GM12872 (cell line): ENCODE measurements at regions not wholly inside any gene's neighbourhood (a gene's known extent, or its start where the extent isn't known, plus 50 kb on each side); places are given as distances from the start of the nearest gene placed in this dataset.

Experiments used
- TF ChIP-seq, protein P1 (sequence below): IDR thresholded peaks from 3 replicates; pipeline ENCODE4 v1.5.1; 2011; ENCODE audit warnings: low read depth, mild to moderate bottlenecking, low read length, moderate library complexity; ENCODE audit not compliant: insufficient read depth

DNA sequence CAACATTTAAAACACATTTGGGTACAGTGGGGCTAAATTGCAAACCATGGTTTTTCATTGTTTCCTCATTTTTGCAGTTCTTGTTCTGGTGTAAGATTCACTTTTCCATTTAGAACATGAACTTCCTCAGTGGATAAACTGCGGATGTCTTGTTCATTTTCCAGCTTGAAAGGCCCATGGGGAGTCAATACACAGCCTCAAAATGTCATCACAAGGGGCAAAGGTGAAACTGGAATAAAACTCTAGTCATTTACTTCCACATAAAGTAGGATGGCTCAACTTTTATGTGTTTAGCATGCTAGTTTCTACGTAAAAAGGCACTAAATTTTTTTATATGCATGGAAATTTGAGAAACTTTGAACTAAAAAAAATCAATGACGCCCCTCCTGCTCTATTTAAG lies 718.8 kb downstream of the TLR4 start:
- TF ChIP-seq, protein P1, sequence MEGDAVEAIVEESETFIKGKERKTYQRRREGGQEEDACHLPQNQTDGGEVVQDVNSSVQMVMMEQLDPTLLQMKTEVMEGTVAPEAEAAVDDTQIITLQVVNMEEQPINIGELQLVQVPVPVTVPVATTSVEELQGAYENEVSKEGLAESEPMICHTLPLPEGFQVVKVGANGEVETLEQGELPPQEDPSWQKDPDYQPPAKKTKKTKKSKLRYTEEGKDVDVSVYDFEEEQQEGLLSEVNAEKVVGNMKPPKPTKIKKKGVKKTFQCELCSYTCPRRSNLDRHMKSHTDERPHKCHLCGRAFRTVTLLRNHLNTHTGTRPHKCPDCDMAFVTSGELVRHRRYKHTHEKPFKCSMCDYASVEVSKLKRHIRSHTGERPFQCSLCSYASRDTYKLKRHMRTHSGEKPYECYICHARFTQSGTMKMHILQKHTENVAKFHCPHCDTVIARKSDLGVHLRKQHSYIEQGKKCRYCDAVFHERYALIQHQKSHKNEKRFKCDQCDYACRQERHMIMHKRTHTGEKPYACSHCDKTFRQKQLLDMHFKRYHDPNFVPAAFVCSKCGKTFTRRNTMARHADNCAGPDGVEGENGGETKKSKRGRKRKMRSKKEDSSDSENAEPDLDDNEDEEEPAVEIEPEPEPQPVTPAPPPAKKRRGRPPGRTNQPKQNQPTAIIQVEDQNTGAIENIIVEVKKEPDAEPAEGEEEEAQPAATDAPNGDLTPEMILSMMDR, result no peak

DNA sequence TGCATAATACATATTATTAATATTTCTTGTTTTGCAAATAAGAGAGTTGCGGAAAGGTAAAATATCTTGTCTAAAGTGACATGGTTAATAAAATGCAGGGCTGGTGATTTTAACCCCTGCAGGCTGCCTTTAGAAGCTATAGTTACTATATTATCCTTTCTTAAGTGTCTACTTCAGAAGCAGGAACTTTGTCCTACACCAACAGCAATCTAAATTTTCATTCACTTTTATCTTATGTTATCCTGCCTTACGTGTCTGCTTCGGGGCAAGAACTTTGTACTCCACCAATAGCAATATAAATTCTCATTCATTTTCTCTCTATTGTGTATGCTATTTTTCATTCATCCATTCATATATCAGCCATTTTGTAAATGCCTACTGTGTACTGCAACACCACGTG lies 719.5 kb downstream of the TLR4 start:
- TF ChIP-seq, protein P1, result no peak

DNA sequence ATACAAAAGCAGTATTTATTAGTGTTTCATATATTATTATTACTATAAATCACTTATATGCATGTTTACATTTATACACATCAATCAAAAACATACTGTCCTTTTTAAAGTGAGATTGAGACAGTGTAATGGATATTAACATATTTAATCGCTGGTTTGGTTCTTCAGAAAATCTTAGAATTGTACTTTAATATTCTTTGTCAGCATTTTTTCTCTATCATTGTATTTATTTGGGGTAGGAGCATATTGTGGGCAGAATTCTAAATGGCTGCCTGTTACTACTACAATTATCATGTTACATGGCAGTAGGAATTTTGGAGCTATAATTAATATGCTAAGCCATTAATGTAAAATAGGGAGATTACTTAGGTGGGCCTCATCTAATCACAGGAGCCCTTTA lies 722.6 kb downstream of the TLR4 start:
- TF ChIP-seq, protein P1, result no peak

DNA sequence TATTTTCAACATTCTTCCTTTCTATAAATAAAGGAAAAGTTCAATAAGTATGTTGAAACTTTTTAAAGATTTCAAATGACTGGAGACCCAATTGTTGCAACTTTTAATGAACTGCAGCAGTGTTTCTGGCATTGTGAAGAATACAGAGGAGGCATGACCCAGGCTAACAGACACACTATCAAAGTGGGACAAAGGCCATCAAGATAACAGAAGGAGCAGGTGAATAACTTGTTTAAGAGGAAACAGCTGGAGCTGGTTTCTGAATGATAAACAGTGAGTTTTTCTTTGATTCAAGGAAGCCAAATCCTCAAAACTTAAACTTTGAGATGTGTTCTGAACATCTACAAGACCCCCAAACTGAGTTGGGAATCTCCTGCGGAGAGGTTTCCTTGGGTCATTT lies 734.6 kb downstream of the TLR4 start:
- TF ChIP-seq, protein P1, result no peak

DNA sequence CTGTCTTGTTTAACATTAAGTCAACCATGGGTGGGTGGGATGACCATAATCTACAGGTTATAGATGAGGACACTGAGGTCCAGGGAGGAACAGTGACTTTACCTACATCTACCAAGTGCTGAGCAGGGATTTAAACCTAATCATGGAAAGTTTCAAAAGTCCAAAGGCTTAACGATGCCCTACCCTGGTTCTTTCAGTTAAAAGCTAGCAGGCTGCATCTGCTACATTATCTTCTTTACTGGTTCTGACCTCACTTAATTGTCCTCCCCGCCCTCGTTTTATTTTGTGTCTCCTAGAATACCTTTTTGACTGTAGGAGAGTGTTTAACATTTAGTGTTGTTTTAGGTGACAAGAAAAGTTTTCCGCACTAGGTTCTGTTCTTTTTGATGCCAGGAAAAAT lies 735.2 kb downstream of the TLR4 start:
- TF ChIP-seq, protein P1, result no peak

DNA sequence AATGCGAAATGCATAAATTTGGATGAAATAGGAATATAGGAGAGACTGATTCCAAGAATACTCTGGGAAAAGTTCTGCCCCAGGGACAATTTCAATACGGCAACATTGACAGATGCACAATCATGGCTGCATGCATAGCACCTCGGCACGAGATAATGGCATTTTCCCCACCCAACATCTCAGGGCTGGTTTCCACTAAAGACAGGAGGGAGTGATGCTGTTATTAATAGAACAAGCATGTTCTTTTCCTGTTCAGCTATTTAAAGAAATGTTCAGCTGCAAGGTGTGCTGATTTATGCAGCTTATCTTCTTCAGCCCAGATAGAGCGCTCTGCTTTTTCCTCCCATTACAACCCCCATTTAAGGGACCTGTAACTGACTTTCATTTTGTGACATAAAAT lies 740.2 kb downstream of the TLR4 start:
- TF ChIP-seq, protein P1, result no peak

DNA sequence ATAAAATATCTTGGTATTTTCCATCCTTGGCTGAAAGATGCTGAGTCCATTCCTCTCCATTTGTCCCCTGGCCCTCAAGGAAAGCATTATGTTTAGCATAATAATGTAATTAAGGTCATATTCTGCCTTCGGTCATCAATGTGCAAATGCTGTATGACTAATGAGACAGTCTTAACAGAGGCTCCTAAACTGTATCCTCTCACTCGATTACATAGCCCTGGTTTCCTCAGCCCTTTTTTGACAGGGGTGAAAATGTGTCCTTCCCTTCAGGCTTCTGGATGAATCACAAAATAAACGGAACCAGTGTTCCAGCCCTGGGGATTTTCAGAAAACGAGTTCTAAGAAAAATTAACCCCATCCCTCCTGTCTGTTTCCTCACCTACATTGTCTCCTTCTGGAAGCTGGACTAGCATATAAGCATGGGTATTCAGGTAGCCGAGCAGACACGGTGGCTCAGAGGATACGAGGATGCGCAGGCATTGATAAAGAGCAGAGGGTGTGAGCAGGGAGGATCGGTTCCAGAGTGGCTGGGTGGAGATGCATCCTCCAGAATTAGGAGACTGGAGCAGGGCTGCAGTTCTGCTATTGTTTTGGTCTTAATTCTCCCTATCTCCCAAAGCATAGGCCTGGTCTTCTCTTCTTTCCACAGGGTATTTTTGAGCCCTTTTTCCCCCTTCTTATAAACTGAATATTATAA lies 742.9 kb downstream of the TLR4 start:
- TF ChIP-seq, protein P1, result no peak
